ENCODE measurements at regions not wholly inside any gene's neighbourhood (a gene's known extent, or its start where the extent isn't known, plus 50 kb on each side); places are given as distances from the start of the nearest gene placed in this dataset.

DNA sequence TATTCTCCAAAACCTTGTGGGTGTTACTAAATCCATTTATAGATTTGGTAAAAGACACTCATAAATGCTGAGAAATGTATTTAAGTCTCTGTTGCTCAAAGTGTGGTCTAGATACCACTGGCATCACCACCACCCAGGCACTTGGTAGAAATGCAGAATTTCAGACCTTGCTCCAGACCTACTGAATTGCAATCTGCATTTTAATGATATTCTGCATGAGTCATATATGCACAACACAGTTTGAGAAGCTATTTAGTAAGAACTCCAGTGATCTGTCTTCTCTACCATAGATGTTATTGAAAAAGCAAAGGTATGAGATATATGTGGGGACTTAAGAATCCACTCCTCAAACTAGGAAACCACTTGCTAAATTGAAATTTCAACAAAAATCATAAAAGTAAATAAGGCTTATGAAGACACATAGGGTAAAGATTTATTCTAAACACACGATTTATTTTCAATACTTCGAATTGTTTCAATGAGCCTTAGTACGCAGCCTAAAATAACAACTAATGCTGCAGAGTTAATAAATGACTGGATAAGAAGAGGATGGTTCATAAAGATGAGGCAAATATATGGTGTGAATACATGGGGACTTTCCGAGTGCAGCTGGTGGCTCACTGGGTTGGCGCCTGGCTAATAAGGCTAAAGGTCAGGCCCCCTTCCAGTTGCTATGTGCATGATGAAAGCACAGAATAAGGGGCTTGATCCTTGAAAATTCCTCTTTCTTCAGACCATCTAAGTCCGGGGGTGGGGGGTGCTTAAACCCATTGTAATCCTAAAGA lies 813.3 kb downstream of the NR2F2 start:
- Histone ChIP-seq H3K4me1 (ENCODE audit: control insufficient read depth, insufficient read depth, low read length) (no peaks in the 10 kb centered on the region), H3K4me3 (ENCODE audit: low read depth, low read length) (no peak overlapping the region), H3K27ac (ENCODE audit: extremely low read depth, low read depth, low read length) (no peak overlapping the region), H3K36me3 (ENCODE audit: control insufficient read depth in 2 of 2, insufficient read depth in 1 of 2, low read length in 2 of 2) (no peaks in the 10 kb centered on the region), H3K9me3 (ENCODE audit: control insufficient read depth, insufficient read depth, low read depth, low read length) (0 out of 2 replicates have a peak, but pooled peaks cover 2% of the 10 kb centered on the region)
- CTCF ChIA-PET = no interaction called here
- POLR2A ChIA-PET = no interaction called here
- TF ChIP-seq ZNF175 (tag by site-specific recombination; IDR thresholded peaks at IDR 0.05) (no peak), ZFP41 (tag by site-specific recombination; IDR thresholded peaks at IDR 0.05; ENCODE audit: borderline replicate concordance) (no peak)
- TF ChIP-seq, protein P1, sequence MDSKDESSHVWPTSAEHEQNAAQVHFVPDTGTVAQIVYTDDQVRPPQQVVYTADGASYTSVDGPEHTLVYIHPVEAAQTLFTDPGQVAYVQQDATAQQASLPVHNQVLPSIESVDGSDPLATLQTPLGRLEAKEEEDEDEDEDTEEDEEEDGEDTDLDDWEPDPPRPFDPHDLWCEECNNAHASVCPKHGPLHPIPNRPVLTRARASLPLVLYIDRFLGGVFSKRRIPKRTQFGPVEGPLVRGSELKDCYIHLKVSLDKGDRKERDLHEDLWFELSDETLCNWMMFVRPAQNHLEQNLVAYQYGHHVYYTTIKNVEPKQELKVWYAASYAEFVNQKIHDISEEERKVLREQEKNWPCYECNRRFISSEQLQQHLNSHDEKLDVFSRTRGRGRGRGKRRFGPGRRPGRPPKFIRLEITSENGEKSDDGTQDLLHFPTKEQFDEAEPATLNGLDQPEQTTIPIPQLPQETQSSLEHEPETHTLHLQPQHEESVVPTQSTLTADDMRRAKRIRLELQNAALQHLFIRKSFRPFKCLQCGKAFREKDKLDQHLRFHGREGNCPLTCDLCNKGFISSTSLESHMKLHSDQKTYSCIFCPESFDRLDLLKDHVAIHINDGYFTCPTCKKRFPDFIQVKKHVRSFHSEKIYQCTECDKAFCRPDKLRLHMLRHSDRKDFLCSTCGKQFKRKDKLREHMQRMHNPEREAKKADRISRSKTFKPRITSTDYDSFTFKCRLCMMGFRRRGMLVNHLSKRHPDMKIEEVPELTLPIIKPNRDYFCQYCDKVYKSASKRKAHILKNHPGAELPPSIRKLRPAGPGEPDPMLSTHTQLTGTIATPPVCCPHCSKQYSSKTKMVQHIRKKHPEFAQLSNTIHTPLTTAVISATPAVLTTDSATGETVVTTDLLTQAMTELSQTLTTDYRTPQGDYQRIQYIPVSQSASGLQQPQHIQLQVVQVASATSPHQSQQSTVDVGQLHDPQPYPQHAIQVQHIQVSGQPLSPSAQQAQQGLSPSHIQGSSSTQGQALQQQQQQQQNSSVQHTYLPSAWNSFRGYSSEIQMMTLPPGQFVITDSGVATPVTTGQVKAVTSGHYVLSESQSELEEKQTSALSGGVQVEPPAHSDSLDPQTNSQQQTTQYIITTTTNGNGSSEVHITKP (tag by site-specific recombination; IDR thresholded peaks at IDR 0.05) = no peak
- TF ChIP-seq, protein P2, sequence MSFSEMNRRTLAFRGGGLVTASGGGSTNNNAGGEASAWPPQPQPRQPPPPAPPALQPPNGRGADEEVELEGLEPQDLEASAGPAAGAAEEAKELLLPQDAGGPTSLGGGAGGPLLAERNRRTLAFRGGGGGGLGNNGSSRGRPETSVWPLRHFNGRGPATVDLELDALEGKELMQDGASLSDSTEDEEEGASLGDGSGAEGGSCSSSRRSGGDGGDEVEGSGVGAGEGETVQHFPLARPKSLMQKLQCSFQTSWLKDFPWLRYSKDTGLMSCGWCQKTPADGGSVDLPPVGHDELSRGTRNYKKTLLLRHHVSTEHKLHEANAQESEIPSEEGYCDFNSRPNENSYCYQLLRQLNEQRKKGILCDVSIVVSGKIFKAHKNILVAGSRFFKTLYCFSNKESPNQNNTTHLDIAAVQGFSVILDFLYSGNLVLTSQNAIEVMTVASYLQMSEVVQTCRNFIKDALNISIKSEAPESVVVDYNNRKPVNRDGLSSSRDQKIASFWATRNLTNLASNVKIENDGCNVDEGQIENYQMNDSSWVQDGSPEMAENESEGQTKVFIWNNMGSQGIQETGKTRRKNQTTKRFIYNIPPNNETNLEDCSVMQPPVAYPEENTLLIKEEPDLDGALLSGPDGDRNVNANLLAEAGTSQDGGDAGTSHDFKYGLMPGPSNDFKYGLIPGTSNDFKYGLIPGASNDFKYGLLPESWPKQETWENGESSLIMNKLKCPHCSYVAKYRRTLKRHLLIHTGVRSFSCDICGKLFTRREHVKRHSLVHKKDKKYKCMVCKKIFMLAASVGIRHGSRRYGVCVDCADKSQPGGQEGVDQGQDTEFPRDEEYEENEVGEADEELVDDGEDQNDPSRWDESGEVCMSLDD (tag by site-specific recombination; IDR thresholded peaks at IDR 0.05) = no peak
- TF ChIP-seq, protein P3, sequence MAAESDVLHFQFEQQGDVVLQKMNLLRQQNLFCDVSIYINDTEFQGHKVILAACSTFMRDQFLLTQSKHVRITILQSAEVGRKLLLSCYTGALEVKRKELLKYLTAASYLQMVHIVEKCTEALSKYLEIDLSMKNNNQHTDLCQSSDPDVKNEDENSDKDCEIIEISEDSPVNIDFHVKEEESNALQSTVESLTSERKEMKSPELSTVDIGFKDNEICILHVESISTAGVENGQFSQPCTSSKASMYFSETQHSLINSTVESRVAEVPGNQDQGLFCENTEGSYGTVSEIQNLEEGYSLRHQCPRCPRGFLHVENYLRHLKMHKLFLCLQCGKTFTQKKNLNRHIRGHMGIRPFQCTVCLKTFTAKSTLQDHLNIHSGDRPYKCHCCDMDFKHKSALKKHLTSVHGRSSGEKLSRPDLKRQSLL (tag by site-specific recombination; IDR thresholded peaks at IDR 0.05) = no peak

DNA sequence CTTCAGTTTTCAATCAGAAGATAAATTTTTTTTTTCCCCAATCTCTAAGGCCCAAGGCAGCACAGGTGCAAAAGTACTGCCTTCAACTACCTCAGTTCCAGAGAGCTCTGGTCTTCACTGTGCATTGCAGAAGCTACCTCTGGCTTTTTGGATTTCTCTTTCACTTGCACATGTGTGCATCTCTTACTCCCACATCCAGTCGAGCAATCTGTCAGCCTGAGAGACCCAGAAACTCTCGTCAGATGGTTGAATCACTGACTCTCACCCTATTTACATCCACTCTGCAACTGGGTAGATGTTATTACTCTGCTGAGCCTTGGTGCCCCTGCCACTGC lies 813.8 kb downstream of the NR2F2 start:
- 0 out of 2 replicates have a peak, but pooled peaks cover 2% of the 10 kb centered on the region for H3K9me3 ChIP-seq (ENCODE audit: control insufficient read depth, insufficient read depth, low read depth, low read length)
- H3K36me3 ChIP-seq (ENCODE audit: control insufficient read depth in 2 of 2, insufficient read depth in 1 of 2, low read length in 2 of 2) = no peaks in the 10 kb centered on the region
- H3K4me1 ChIP-seq (ENCODE audit: control insufficient read depth, insufficient read depth, low read length) = no peaks in the 10 kb centered on the region
- H3K27ac ChIP-seq (ENCODE audit: extremely low read depth, low read depth, low read length) = no peak overlapping the region
- ChIA-PET POLR2A (no interaction called here), CTCF (no interaction called here)
- TF ChIP-seq ZNF747 (tag by site-specific recombination; IDR thresholded peaks at IDR 0.05) (no peak), HOXD13 (CRISPR knock-in tag; IDR thresholded peaks at IDR 0.05; ENCODE audit: borderline replicate concordance) (no peak), ZNF600 (tag by site-specific recombination; IDR thresholded peaks at IDR 0.05) (no peak), ZNF366 (tag by site-specific recombination; conservative IDR thresholded peaks at IDR 0.05) (no peak), ZNF433 (tag by site-specific recombination; IDR thresholded peaks at IDR 0.05; ENCODE audit: low read depth) (no peak), ZNF138 (tag by site-specific recombination; IDR thresholded peaks at IDR 0.05; ENCODE audit: borderline replicate concordance) (no peak), ZNF677 (tag by site-specific recombination; IDR thresholded peaks at IDR 0.05) (no peak), ZNF324 (tag by site-specific recombination; IDR thresholded peaks at IDR 0.05) (no peak), ZBTB17 (tag by site-specific recombination; IDR thresholded peaks at IDR 0.05) (no peak)
- TF ChIP-seq, protein P4, sequence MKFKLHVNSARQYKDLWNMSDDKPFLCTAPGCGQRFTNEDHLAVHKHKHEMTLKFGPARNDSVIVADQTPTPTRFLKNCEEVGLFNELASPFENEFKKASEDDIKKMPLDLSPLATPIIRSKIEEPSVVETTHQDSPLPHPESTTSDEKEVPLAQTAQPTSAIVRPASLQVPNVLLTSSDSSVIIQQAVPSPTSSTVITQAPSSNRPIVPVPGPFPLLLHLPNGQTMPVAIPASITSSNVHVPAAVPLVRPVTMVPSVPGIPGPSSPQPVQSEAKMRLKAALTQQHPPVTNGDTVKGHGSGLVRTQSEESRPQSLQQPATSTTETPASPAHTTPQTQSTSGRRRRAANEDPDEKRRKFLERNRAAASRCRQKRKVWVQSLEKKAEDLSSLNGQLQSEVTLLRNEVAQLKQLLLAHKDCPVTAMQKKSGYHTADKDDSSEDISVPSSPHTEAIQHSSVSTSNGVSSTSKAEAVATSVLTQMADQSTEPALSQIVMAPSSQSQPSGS (tag by site-specific recombination; IDR thresholded peaks at IDR 0.05; ENCODE audit: low read depth) = no peak
- H3K4me3 ChIP-seq (ENCODE audit: low read depth, low read length) = no peak overlapping the region

All from HEK293 (cell line).